ENCODE measurements at regions not wholly inside any gene's neighbourhood (a gene's known extent, or its start where the extent isn't known, plus 50 kb on each side); places are given as distances from the start of the nearest gene placed in this dataset.

DNA sequence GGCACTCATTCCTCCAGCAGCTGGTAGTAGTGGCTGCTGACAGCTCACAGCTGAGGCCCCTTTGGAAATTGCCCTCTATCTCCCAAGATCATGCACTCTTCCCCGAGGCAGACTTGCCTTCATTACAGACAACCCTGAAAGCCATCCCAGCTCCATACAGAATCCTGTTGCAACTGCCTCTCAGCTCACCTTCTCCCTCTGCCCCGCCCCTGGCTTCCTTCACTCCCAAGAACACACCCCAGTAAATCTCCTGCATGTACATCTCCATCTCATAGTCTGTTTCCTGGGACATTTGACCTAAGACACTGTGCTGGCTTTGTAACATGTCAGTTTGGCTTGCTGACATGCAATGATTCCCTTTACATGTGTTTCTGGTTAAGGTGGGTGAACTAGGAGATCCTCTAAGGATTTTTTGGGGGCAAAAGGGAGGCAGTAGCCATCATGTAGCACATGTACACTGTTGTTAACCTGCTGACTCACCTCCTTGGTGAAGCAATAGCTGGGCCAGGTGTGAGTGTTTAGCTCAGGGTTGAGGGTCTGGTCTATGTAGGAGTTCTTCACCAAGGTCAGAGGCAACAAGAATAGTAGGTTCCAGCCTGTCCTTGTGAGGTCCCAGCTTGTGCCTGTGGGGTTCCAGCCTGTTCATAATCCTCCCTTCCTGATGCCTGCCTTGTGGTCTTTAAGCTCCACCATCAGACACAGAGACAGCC lies 179.6 kb downstream of the CSNK2A3 start:
- no peak for DNase-seq (ENCODE audit: low read depth)

DNA sequence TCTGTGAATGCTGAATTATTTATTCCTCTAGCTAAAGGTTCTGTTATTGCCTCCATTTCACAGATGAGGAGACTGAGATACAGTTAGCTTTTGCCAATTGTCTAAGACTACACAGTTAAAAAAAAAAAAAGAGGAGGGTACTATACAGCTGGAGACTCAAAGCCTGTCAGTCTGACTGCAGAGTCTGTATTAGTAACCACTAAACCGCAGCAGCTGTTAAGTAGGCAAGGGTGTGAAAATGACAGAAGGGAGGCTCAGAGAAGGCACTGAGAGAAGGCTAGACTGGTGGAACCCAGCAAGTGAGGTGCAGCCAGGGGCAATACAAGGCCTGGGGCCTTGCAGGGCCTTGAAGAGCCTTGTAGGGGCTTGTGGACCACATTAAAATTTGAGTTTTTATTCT lies 181.2 kb downstream of the CSNK2A3 start:
- DNase-seq (ENCODE audit: low read depth): no peak

GRCh38 chr11:11171285-11171684 lies 181.8 kb downstream of the CSNK2A3 start:
- no peak for DNase-seq (ENCODE audit: low read depth)

- DNase-seq (ENCODE audit: low read depth): no peak
Measured at GRCh38 chr11:11170352-11171084, 182.5 kb downstream of the CSNK2A3 start.

GRCh38 chr11:11169715-11170351 lies 183.2 kb downstream of the CSNK2A3 start:
- DNase-seq (ENCODE audit: low read depth): no peak

DNA sequence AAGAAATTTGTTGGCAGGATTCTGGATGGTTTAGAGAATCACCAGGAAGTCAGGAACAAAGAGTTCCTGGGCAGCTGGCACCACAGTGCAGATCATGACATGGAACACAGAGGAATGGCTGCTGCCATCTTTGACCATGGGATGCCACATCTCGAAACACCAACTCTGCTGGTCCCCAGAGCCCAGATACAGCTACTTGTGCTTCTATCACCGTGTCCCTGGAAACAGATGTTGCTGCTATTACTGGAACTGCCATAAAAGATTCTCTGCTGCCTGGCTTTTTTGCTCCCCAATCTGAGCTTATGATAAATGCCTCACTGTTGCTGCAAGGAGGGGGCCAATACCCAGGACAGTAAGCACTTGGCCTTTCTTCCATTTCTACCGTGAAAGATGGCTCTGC lies 185.2 kb downstream of the CSNK2A3 start:
- no peak for DNase-seq (ENCODE audit: low read depth)

DNA sequence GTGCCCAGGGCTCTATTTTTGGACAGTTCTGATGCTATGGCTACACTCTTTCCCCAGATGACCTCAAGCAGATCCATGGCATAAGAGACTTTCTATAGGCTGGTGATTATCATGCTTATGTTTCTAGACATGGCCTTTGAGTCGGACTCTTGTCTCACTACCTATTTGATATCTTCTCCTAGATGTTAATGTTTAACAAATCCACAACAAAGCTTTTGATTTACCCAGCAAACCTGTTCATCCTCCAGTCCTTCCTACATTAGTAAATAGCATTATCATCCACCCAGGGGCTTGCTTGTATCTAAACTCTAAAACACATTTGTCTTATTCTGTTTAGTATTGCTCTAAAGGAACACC lies 188.7 kb downstream of the CSNK2A3 start:
- no peak for DNase-seq (ENCODE audit: low read depth)

DNA sequence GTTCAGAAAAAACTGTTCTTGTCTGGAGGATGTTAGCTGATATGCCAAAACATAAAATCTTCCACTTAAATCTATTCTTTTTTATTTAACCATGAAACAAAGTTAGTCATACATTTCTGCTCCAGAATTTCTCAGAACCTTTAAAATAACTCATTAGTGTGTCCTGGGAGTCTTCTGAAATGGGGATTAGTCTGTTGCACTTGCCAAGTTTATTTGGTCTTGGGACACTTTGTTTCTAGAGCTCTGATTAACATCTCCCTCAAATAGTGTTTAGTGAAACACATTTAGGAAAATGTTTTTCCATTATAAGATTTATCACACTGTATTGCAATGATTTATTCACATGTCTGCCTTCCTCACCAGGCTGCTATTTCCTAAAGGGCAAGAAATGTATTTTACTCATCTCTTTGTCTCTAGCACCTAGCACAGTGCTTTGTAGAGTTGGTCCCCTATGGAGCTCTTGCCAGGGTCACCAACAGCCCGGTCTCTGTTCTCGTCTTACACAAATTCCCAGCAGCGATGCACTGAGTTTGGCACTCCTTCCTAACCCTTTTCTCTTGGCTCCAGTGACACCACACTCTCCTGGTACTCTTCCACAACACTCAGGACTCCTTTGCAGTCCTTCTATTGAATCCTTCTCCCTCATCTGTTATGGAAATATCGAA lies 189.2 kb downstream of the CSNK2A3 start:
- no peak for DNase-seq (ENCODE audit: low read depth)

DNA sequence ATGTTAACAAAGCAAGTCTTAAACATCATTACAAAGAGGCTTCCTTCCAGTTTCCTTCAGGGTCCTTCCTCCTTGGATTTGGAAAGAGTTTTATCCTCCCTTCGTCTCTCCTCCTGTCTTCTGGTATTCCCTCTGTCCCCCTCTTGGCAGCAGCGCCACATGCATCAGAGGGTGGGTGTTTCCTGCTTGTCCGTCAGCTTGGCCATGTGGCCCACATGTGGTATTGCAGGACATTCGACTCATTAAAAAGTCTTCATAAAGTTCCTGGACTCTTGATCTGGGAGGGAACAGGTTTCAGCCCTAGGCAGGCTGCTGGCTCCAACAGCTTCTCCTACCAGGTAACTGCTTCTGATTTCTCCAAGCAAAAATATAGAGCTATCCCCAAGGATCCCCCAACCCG lies 189.8 kb downstream of the CSNK2A3 start:
- DNase-seq (ENCODE audit: low read depth): no peak

DNA sequence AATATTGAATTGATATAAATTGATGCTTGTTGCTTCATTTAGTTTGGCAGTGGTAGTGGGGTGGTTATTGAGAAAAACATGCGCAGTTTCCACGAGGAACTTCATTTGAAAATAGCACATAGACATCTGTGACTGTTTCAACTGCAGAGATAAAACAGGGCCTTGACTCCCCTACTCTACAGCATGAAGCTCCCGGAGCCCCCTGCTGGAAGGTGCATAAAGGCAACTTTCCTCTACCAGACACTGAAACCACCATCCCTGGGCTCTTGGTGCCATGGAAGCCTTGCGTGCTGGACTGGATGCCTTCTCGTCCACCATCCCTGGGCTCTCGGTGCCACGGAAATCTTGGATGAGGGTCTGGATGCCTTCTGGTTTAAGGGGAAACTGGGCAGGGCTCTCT lies 195.9 kb downstream of the CSNK2A3 start:
- peak; percentile 36 for DNase-seq (ENCODE audit: low read depth)

DNA sequence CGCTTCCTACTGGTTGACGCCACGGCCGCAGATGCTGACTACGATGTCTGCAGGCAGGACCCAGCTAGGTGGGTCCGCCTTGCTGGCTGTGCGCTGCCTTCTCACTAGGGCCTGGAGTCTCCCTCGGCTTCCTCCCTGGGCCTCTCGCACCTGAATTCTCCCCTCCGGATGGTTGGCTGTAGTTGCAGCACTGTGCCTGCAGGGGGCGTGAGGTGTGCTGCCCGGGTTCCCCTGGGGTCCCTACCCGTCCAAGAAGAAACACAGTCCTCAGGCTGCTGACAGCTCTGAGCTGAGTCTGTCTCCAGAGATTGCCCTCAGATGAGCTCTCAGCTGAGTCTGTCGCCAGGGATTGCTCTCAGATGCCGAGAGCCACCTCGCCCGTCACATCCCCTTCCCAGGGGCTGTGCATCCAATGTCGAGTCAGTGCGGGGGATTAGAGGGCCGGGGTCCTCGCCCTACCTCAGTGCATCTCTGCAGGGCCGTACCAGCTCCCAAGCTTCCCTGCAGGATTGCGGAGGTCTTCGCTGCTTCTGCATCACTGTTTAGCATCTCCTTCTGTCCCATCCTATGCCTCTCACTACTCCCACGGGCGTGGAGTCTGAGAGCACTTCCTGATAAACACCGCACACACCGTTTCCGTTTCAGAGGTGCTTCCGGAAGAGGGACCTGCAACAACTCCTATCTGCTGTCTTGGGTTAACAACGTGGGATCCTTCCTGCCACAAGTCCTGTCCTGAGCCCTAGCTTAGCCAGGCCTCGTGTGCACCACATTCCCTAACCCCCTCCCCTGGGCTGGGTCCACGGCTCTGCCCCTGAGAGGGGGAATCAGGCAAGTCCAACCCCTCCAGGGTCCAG lies 196.9 kb downstream of the CSNK2A3 start:
- DNase-seq (ENCODE audit: low read depth): no peak

- DNase-seq (ENCODE audit: low read depth): no peak
Measured at GRCh38 chr11:11152877-11153276, 200.2 kb downstream of the CSNK2A3 start.

GRCh38 chr11:11149671-11150459 lies 203.2 kb downstream of the CSNK2A3 start:
- DNase-seq (ENCODE audit: low read depth): no peak

DNA sequence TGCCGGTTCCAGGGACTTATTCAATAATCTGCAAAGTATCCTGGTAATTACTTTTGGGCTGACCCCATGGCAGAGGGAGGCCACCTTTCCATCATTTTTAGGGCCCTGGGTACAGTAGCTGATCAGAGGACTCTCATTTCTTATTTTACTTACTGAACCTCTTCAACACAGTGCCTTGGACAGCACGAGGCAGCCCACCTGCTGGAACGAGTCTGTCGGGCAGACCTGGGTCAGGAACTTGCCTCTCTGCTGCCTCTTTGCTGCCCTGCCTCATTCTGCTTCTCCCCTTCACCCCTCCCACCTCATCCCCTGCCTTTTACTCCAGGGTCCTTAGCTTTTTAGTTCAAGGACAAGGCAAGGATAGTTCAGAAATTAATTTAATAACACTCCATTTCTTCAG lies 204.5 kb downstream of the CSNK2A3 start:
- DNase-seq (ENCODE audit: low read depth): no peak

- DNase-seq (ENCODE audit: low read depth): peak; percentile 24
Measured at GRCh38 chr11:11148104-11148509, 204.9 kb downstream of the CSNK2A3 start.

DNA sequence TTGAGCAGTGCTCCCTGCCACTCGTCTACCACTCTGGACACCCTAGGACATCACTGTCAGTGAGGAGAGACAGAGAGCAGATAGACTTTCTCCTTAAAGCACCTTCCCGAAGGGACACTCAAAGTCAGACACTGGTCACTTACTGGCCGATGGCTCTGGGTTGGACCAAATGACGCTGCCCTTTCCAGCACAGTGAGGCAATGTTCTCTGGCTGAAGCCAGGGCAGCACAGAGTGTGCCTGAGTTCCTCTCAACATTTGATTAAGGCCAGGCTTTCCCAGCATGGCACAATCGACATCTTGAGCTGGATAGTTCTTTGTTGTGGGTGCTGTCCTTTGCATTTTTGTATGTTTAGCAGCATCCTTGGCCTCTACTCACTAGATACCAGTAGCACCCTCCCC lies 206.2 kb downstream of the CSNK2A3 start:
- DNase-seq (ENCODE audit: low read depth): no peak

- DNase-seq (ENCODE audit: low read depth): no peak
Measured at GRCh38 chr11:11143849-11144248, 209.2 kb downstream of the CSNK2A3 start.

DNA sequence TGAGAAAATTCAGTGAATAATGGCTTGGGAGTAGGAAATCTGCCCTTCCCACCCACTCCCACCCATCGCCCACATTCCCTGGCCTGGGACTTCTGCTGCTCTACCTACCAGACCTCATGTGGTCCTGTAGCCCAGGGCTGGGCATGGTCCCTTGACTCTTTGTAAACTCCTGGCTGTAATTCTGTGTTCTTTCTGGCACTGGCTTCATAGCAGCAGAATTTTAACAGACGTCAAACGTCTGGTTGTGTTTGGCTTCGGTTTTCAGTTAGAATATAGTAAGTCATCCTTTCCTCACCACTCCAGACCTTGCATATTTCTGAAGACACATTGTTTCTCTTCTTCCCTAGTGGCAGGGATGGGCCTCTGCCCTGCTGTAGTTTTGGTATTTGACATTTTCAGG lies 210.6 kb downstream of the CSNK2A3 start:
- DNase-seq (ENCODE audit: low read depth): no peak

- DNase-seq (ENCODE audit: low read depth): no peak
Measured at GRCh38 chr11:11141065-11141464, 212.0 kb downstream of the CSNK2A3 start.

GRCh38 chr11:11140510-11140909 lies 212.5 kb downstream of the CSNK2A3 start:
- no peak for DNase-seq (ENCODE audit: low read depth)

- no peak for DNase-seq (ENCODE audit: low read depth)
Measured at GRCh38 chr11:11137339-11137738, 215.7 kb downstream of the CSNK2A3 start.
